ENCODE measurements at regions not wholly inside any gene's neighbourhood (a gene's known extent, or its start where the extent isn't known, plus 50 kb on each side); places are given as distances from the start of the nearest gene placed in this dataset.

- H3K9me3 ChIP-seq (ENCODE audit: control insufficient read depth in 2 of 2, low read length in 2 of 2), result no peaks in the 10 kb centered on the region
- H3K4me3 ChIP-seq (ENCODE audit: low read length in 2 of 2), result no peak overlapping the region
- H3K36me3 ChIP-seq (ENCODE audit: control insufficient read depth in 2 of 2, insufficient read depth in 2 of 2, low read length in 2 of 2), result no peaks in the 10 kb centered on the region
- no peaks in the 10 kb centered on the region for H3K4me1 ChIP-seq (ENCODE audit: control insufficient read depth in 2 of 2, insufficient read depth in 2 of 2, low read length in 2 of 2)
- H3K27me3 ChIP-seq (ENCODE audit: control insufficient read depth in 2 of 2, insufficient read depth in 2 of 2, low read length in 2 of 2), result no peaks in the 10 kb centered on the region
- no peak overlapping the region for H3K27ac ChIP-seq (ENCODE audit: low read depth in 2 of 2, low read length in 2 of 2)
- no peak overlapping the region for H3K9ac ChIP-seq (ENCODE audit: low read depth in 1 of 2, low read length in 2 of 2)
These were observed 234.7 kb upstream of the SASH1 start for GRCh38 chr6:148107911-148108310.

DNA sequence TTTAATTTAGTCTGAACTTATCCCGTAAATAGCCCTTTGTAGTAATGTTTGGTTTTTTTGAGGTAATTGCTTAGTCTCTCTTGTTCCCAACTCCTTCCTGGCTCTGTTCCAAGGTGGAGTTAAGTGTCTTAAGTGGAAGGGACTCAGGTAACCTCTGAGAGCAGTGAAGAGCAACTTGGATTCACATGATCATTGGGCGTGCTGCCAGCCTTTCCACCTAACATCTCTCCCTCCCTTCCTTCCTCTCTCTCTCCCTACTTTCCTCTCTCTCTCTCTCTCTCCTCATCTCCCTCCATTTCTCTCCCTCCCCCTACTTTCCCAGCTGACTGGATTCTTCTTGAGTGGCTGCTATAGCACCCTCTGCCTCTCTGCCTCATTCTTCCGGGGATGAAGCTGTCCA, 232.9 kb upstream of the SASH1 start:
- Histone ChIP-seq H3K4me3 (ENCODE audit: low read length in 2 of 2) (no peak overlapping the region), H3K9me3 (ENCODE audit: control insufficient read depth in 2 of 2, low read length in 2 of 2) (no peaks in the 10 kb centered on the region), H3K9ac (ENCODE audit: low read depth in 1 of 2, low read length in 2 of 2) (no peak overlapping the region), H3K4me1 (ENCODE audit: control insufficient read depth in 2 of 2, insufficient read depth in 2 of 2, low read length in 2 of 2) (no peaks in the 10 kb centered on the region), H3K27ac (ENCODE audit: low read depth in 2 of 2, low read length in 2 of 2) (no peak overlapping the region), H3K36me3 (ENCODE audit: control insufficient read depth in 2 of 2, insufficient read depth in 2 of 2, low read length in 2 of 2) (no peaks in the 10 kb centered on the region), H3K27me3 (ENCODE audit: control insufficient read depth in 2 of 2, insufficient read depth in 2 of 2, low read length in 2 of 2) (no peaks in the 10 kb centered on the region)

- Histone ChIP-seq H3K27ac (ENCODE audit: low read depth in 2 of 2, low read length in 2 of 2) (no peak overlapping the region), H3K27me3 (ENCODE audit: control insufficient read depth in 2 of 2, insufficient read depth in 2 of 2, low read length in 2 of 2) (no peaks in the 10 kb centered on the region), H3K9ac (ENCODE audit: low read depth in 1 of 2, low read length in 2 of 2) (no peak overlapping the region), H3K4me3 (ENCODE audit: low read length in 2 of 2) (no peak overlapping the region), H3K4me1 (ENCODE audit: control insufficient read depth in 2 of 2, insufficient read depth in 2 of 2, low read length in 2 of 2) (no peaks in the 10 kb centered on the region), H3K36me3 (ENCODE audit: control insufficient read depth in 2 of 2, insufficient read depth in 2 of 2, low read length in 2 of 2) (no peaks in the 10 kb centered on the region), H3K9me3 (ENCODE audit: control insufficient read depth in 2 of 2, low read length in 2 of 2) (no peaks in the 10 kb centered on the region)
These were observed 231.7 kb upstream of the SASH1 start for GRCh38 chr6:148110925-148111324.

GRCh38 chr6:148112851-148113319, 229.8 kb upstream of the SASH1 start:
- Histone ChIP-seq H3K9ac (ENCODE audit: low read depth in 1 of 2, low read length in 2 of 2) (no peak overlapping the region), H3K4me3 (ENCODE audit: low read length in 2 of 2) (no peak overlapping the region), H3K27ac (ENCODE audit: low read depth in 2 of 2, low read length in 2 of 2) (no peak overlapping the region), H3K36me3 (ENCODE audit: control insufficient read depth in 2 of 2, insufficient read depth in 2 of 2, low read length in 2 of 2) (no peaks in the 10 kb centered on the region), H3K4me1 (ENCODE audit: control insufficient read depth in 2 of 2, insufficient read depth in 2 of 2, low read length in 2 of 2) (no peaks in the 10 kb centered on the region), H3K27me3 (ENCODE audit: control insufficient read depth in 2 of 2, insufficient read depth in 2 of 2, low read length in 2 of 2) (no peaks in the 10 kb centered on the region), H3K9me3 (ENCODE audit: control insufficient read depth in 2 of 2, low read length in 2 of 2) (no peaks in the 10 kb centered on the region)

GRCh38 chr6:148116001-148116400, 226.6 kb upstream of the SASH1 start:
- H3K4me3 ChIP-seq (ENCODE audit: low read length in 2 of 2), result no peak overlapping the region
- H3K27me3 ChIP-seq (ENCODE audit: control insufficient read depth in 2 of 2, insufficient read depth in 2 of 2, low read length in 2 of 2), result no peaks in the 10 kb centered on the region
- H3K9ac ChIP-seq (ENCODE audit: low read depth in 1 of 2, low read length in 2 of 2), result no peak overlapping the region
- no peak overlapping the region for H3K27ac ChIP-seq (ENCODE audit: low read depth in 2 of 2, low read length in 2 of 2)
- no peaks in the 10 kb centered on the region for H3K4me1 ChIP-seq (ENCODE audit: control insufficient read depth in 2 of 2, insufficient read depth in 2 of 2, low read length in 2 of 2)
- no peaks in the 10 kb centered on the region for H3K36me3 ChIP-seq (ENCODE audit: control insufficient read depth in 2 of 2, insufficient read depth in 2 of 2, low read length in 2 of 2)
- no peaks in the 10 kb centered on the region for H3K9me3 ChIP-seq (ENCODE audit: control insufficient read depth in 2 of 2, low read length in 2 of 2)

DNA sequence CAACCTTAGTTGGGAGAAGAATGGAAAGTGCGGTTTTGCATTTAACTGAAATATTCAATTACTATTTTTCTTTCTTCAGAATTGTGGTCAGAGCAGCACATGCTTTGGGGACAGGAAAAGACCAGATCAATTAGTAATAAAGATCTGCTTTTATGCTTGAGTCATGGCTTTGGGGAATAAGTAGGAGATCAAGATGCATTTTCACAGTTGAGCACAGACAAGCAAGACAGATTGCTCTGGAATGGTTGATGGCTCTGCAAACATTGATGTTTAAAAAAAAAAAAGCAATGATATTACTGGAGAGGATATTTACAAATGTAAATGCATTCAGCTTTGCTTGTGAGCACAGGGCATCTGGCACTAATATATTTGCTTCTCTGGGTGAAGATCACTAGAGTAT, 224.4 kb upstream of the SASH1 start:
- Histone ChIP-seq H3K4me1 (ENCODE audit: control insufficient read depth in 2 of 2, insufficient read depth in 2 of 2, low read length in 2 of 2) (no peaks in the 10 kb centered on the region), H3K9me3 (ENCODE audit: control insufficient read depth in 2 of 2, low read length in 2 of 2) (no peaks in the 10 kb centered on the region), H3K9ac (ENCODE audit: low read depth in 1 of 2, low read length in 2 of 2) (no peak overlapping the region), H3K27me3 (ENCODE audit: control insufficient read depth in 2 of 2, insufficient read depth in 2 of 2, low read length in 2 of 2) (no peaks in the 10 kb centered on the region), H3K27ac (ENCODE audit: low read depth in 2 of 2, low read length in 2 of 2) (no peak overlapping the region), H3K4me3 (ENCODE audit: low read length in 2 of 2) (no peak overlapping the region), H3K36me3 (ENCODE audit: control insufficient read depth in 2 of 2, insufficient read depth in 2 of 2, low read length in 2 of 2) (no peaks in the 10 kb centered on the region)

GRCh38 chr6:148128014-148128730, 214.5 kb upstream of the SASH1 start:
- H3K4me3 ChIP-seq (ENCODE audit: low read length in 2 of 2), result no peak overlapping the region
- H3K9ac ChIP-seq (ENCODE audit: low read depth in 1 of 2, low read length in 2 of 2), result no peak overlapping the region
- H3K9me3 ChIP-seq (ENCODE audit: control insufficient read depth in 2 of 2, low read length in 2 of 2), result no peaks in the 10 kb centered on the region
- H3K27me3 ChIP-seq (ENCODE audit: control insufficient read depth in 2 of 2, insufficient read depth in 2 of 2, low read length in 2 of 2), result no peaks in the 10 kb centered on the region
- H3K27ac ChIP-seq (ENCODE audit: low read depth in 2 of 2, low read length in 2 of 2), result no peak overlapping the region
- no peaks in the 10 kb centered on the region for H3K4me1 ChIP-seq (ENCODE audit: control insufficient read depth in 2 of 2, insufficient read depth in 2 of 2, low read length in 2 of 2)
- no peaks in the 10 kb centered on the region for H3K36me3 ChIP-seq (ENCODE audit: control insufficient read depth in 2 of 2, insufficient read depth in 2 of 2, low read length in 2 of 2)

GRCh38 chr6:148134592-148134991, 208.0 kb upstream of the SASH1 start:
- Histone ChIP-seq H3K9me3 (ENCODE audit: control insufficient read depth in 2 of 2, low read length in 2 of 2) (no peaks in the 10 kb centered on the region), H3K36me3 (ENCODE audit: control insufficient read depth in 2 of 2, insufficient read depth in 2 of 2, low read length in 2 of 2) (no peaks in the 10 kb centered on the region), H3K27ac (ENCODE audit: low read depth in 2 of 2, low read length in 2 of 2) (no peak overlapping the region), H3K4me1 (ENCODE audit: control insufficient read depth in 2 of 2, insufficient read depth in 2 of 2, low read length in 2 of 2) (no peaks in the 10 kb centered on the region), H3K9ac (ENCODE audit: low read depth in 1 of 2, low read length in 2 of 2) (no peak overlapping the region), H3K4me3 (ENCODE audit: low read length in 2 of 2) (no peak overlapping the region), H3K27me3 (ENCODE audit: control insufficient read depth in 2 of 2, insufficient read depth in 2 of 2, low read length in 2 of 2) (no peaks in the 10 kb centered on the region)

DNA sequence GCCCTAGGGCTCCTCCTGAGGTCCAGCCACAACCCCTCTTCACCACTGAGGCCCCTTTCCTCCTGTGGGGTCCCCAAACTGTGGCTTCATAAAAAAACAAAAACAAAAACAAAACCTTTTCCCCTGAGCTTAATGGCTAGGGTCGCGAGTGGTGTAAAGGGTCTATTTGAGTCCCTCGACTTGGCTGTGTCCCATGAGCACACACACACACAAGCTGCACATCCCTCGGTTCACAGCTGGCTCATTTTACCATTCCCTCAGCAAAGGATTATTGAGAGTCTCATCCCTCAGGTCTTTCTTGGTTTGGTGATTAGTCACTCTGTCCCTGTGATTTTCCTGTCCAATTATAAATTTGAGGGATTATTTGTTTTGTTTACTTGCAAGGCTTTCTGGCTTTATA, 206.1 kb upstream of the SASH1 start:
- Histone ChIP-seq H3K4me1 (ENCODE audit: control insufficient read depth in 2 of 2, insufficient read depth in 2 of 2, low read length in 2 of 2) (no peaks in the 10 kb centered on the region), H3K36me3 (ENCODE audit: control insufficient read depth in 2 of 2, insufficient read depth in 2 of 2, low read length in 2 of 2) (no peaks in the 10 kb centered on the region), H3K27me3 (ENCODE audit: control insufficient read depth in 2 of 2, insufficient read depth in 2 of 2, low read length in 2 of 2) (no peaks in the 10 kb centered on the region)

GRCh38 chr6:148137652-148138051, 205.0 kb upstream of the SASH1 start:
- Histone ChIP-seq H3K27me3 (ENCODE audit: control insufficient read depth in 2 of 2, insufficient read depth in 2 of 2, low read length in 2 of 2) (no peaks in the 10 kb centered on the region), H3K9me3 (ENCODE audit: control insufficient read depth in 2 of 2, low read length in 2 of 2) (no peaks in the 10 kb centered on the region), H3K27ac (ENCODE audit: low read depth in 2 of 2, low read length in 2 of 2) (no peak overlapping the region), H3K4me1 (ENCODE audit: control insufficient read depth in 2 of 2, insufficient read depth in 2 of 2, low read length in 2 of 2) (no peaks in the 10 kb centered on the region), H3K4me3 (ENCODE audit: low read length in 2 of 2) (no peak overlapping the region), H3K36me3 (ENCODE audit: control insufficient read depth in 2 of 2, insufficient read depth in 2 of 2, low read length in 2 of 2) (no peaks in the 10 kb centered on the region), H3K9ac (ENCODE audit: low read depth in 1 of 2, low read length in 2 of 2) (no peak overlapping the region)

More for the DNA sequence above, 206.1 kb upstream of the SASH1 start:
- Histone ChIP-seq H3K4me3 (ENCODE audit: low read length in 2 of 2) (no peak overlapping the region), H3K27ac (ENCODE audit: low read depth in 2 of 2, low read length in 2 of 2) (no peak overlapping the region), H3K9ac (ENCODE audit: low read depth in 1 of 2, low read length in 2 of 2) (no peak overlapping the region), H3K9me3 (ENCODE audit: control insufficient read depth in 2 of 2, low read length in 2 of 2) (no peaks in the 10 kb centered on the region)
